ENCODE measurements at regions not wholly inside any gene's neighbourhood (a gene's known extent, or its start where the extent isn't known, plus 50 kb on each side); places are given as distances from the start of the nearest gene placed in this dataset.

- Histone ChIP-seq H3K27ac (ENCODE audit: low read depth in 1 of 2, low read length in 1 of 2) (no peak overlapping the region), H3K9me3 (ENCODE audit: control insufficient read depth in 4 of 4, insufficient read depth in 3 of 4, low read length in 3 of 4) (no peaks in the 10 kb centered on the region), H3K4me3 (no peak overlapping the region), H3K9ac (ENCODE audit: insufficient read depth in 1 of 2, low read length in 2 of 2) (no peak overlapping the region), H3K36me3 (ENCODE audit: control insufficient read depth in 4 of 4, insufficient read depth in 4 of 4, low read length in 4 of 4) (no peaks in the 10 kb centered on the region), H3K4me1 (ENCODE audit: control insufficient read depth in 5 of 5, insufficient read depth in 5 of 5, low read length in 5 of 5) (no peaks in the 10 kb centered on the region), H3K27me3 (ENCODE audit: control insufficient read depth in 3 of 3, insufficient read depth in 3 of 3, low read length in 2 of 3) (no peaks in the 10 kb centered on the region)
- TF ChIP-seq, protein P1, sequence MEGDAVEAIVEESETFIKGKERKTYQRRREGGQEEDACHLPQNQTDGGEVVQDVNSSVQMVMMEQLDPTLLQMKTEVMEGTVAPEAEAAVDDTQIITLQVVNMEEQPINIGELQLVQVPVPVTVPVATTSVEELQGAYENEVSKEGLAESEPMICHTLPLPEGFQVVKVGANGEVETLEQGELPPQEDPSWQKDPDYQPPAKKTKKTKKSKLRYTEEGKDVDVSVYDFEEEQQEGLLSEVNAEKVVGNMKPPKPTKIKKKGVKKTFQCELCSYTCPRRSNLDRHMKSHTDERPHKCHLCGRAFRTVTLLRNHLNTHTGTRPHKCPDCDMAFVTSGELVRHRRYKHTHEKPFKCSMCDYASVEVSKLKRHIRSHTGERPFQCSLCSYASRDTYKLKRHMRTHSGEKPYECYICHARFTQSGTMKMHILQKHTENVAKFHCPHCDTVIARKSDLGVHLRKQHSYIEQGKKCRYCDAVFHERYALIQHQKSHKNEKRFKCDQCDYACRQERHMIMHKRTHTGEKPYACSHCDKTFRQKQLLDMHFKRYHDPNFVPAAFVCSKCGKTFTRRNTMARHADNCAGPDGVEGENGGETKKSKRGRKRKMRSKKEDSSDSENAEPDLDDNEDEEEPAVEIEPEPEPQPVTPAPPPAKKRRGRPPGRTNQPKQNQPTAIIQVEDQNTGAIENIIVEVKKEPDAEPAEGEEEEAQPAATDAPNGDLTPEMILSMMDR (IDR thresholded peaks at IDR 0.05; ENCODE audit: control extremely low read depth, extremely low read depth) = no peak
- ATAC-seq (ENCODE audit: insufficient read depth, low FRiP score) = no peak
- DNase-seq = no peak
Observed at GRCh38 chr6:103215847-103216246, 1643.9 kb downstream of the HACE1 start.

- ATAC-seq (ENCODE audit: insufficient read depth, low FRiP score) = no peak
- Histone ChIP-seq H3K4me1 (ENCODE audit: control insufficient read depth in 5 of 5, insufficient read depth in 5 of 5, low read length in 5 of 5) (no peaks in the 10 kb centered on the region), H3K27me3 (ENCODE audit: control insufficient read depth in 3 of 3, insufficient read depth in 3 of 3, low read length in 2 of 3) (no peaks in the 10 kb centered on the region), H3K27ac (ENCODE audit: low read depth in 1 of 2, low read length in 1 of 2) (no peak overlapping the region), H3K4me3 (no peak overlapping the region), H3K9me3 (ENCODE audit: control insufficient read depth in 4 of 4, insufficient read depth in 3 of 4, low read length in 3 of 4) (no peaks in the 10 kb centered on the region), H3K9ac (ENCODE audit: insufficient read depth in 1 of 2, low read length in 2 of 2) (no peak overlapping the region), H3K36me3 (ENCODE audit: control insufficient read depth in 4 of 4, insufficient read depth in 4 of 4, low read length in 4 of 4) (no peaks in the 10 kb centered on the region)
- DNase-seq = no peak
- TF ChIP-seq, protein P1 (IDR thresholded peaks at IDR 0.05; ENCODE audit: control extremely low read depth, extremely low read depth) = no peak
- 42% methylated on average over 2 of the region's 2 CpGs for WGBS, 2 donors
Observed at GRCh38 chr6:103210686-103211085, 1649.0 kb downstream of the HACE1 start.

GRCh38 chr6:103198386-103198785, 1661.3 kb downstream of the HACE1 start:
- ATAC-seq (ENCODE audit: insufficient read depth, low FRiP score) (no peak), DNase-seq (peak; percentile 13 to 74 (median 73))
- WGBS, 2 donors = 65 to 66% methylated on average over 6 of the region's 6 CpGs
- Histone ChIP-seq H3K4me3 (no peak overlapping the region), H3K36me3 (ENCODE audit: control insufficient read depth in 4 of 4, insufficient read depth in 4 of 4, low read length in 4 of 4) (no peaks in the 10 kb centered on the region), H3K9me3 (ENCODE audit: control insufficient read depth in 4 of 4, insufficient read depth in 3 of 4, low read length in 3 of 4) (no peaks in the 10 kb centered on the region), H3K27ac (ENCODE audit: low read depth in 1 of 2, low read length in 1 of 2) (no peak overlapping the region), H3K27me3 (ENCODE audit: control insufficient read depth in 3 of 3, insufficient read depth in 3 of 3, low read length in 2 of 3) (no peaks in the 10 kb centered on the region), H3K9ac (ENCODE audit: insufficient read depth in 1 of 2, low read length in 2 of 2) (no peak overlapping the region), H3K4me1 (ENCODE audit: control insufficient read depth in 5 of 5, insufficient read depth in 5 of 5, low read length in 5 of 5) (peaks cover 0 to 6% (median 0%) of the 10 kb centered on the region in 5 donors)
- TF ChIP-seq, protein P1 (IDR thresholded peaks at IDR 0.05; ENCODE audit: control extremely low read depth, extremely low read depth) = no peak

GRCh38 chr6:103193413-103193812, 1666.3 kb downstream of the HACE1 start:
- ATAC-seq (ENCODE audit: insufficient read depth, low FRiP score) = no peak
- Histone ChIP-seq H3K27me3 (ENCODE audit: control insufficient read depth in 3 of 3, insufficient read depth in 3 of 3, low read length in 2 of 3) (no peaks in the 10 kb centered on the region), H3K4me1 (ENCODE audit: control insufficient read depth in 5 of 5, insufficient read depth in 5 of 5, low read length in 5 of 5) (peaks cover 0 to 6% (median 0%) of the 10 kb centered on the region in 5 donors), H3K9ac (ENCODE audit: insufficient read depth in 1 of 2, low read length in 2 of 2) (no peak overlapping the region), H3K9me3 (ENCODE audit: control insufficient read depth in 4 of 4, insufficient read depth in 3 of 4, low read length in 3 of 4) (no peaks in the 10 kb centered on the region), H3K36me3 (ENCODE audit: control insufficient read depth in 4 of 4, insufficient read depth in 4 of 4, low read length in 4 of 4) (no peaks in the 10 kb centered on the region), H3K4me3 (no peak overlapping the region), H3K27ac (ENCODE audit: low read depth in 1 of 2, low read length in 1 of 2) (no peak overlapping the region)
- WGBS, 2 donors = 62 to 79% methylated on average over 3 of the region's 3 CpGs
- TF ChIP-seq, protein P1 (IDR thresholded peaks at IDR 0.05; ENCODE audit: control extremely low read depth, extremely low read depth) = no peak
- no peak for DNase-seq
